ENCODE measurements at regions not wholly inside any gene's neighbourhood (a gene's known extent, or its start where the extent isn't known, plus 50 kb on each side); places are given as distances from the start of the nearest gene placed in this dataset.

DNA sequence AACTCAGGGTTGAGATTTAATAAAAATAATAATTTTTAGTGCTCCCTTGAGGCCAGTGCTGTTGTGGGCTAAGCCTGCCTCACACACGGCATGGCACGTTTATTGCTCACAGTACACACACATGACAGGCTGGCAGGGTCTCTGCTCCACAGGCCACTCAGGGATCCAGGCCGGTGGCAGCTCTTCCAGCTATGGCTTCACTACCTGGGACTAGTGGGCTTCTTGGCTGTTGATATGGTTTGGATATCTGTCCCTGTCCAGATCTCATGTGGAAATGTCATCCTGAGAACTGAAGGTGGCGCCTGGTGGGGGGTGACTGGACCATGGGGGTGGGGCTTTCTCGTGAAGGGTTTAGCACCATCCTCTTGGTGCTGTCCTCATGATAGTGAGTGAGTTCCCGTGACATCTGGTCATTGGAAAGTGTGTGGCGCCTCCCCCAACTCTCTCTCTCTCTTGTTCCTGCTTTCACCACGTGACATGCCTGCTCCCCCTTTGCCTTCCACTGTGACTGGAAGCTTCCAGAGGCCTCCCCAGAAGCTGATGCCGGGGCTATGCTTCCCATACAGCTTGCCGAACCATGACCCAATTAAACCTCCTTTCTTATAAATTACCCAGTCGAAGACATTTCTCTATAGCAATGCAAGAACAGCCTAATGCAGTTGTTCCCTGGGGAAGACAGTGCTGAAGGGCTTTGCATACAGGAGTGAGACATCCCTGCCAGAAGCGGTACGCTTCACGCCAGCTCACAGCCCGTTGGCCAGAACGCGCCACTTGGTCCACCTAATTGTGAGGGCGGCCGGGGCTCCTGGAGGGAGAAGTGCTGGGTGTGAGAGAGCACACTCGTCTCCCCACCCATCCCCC is 226.9 kb upstream of the C1orf174 start:
- no peak overlapping the region for H2BK20ac ChIP-seq (ENCODE audit: low read depth, low read length)
- ChIA-PET POLR2A (ENCODE audit: unreplicated experiment) (no interaction called here), CTCF (no interaction called here)
- H3K9me3 ChIP-seq (ENCODE audit: control insufficient read depth, insufficient read depth, low read length), result peaks cover 58% of the 10 kb centered on the region
- H3K9me1 ChIP-seq (ENCODE audit: insufficient read depth, low read length), result no peaks in the 10 kb centered on the region
- H3K79me1 ChIP-seq (ENCODE audit: low read depth in 1 of 2, low read length in 2 of 2), result no peaks in the 10 kb centered on the region
- WGBS, 2 experiments (ENCODE audit: extremely low coverage in 2 of 2, insufficient read length in 1 of 2), result 43% methylated on average over 2 of the region's 20 CpGs; no CpG with 5 or more reads in 1 of the 2 experiments
- H3K14ac ChIP-seq (replicated peaks; ENCODE audit: low read depth, low read length), result no peak overlapping the region
- H4K91ac ChIP-seq (ENCODE audit: insufficient read depth, low read depth, low read length), result no peak overlapping the region
- H3K36me3 ChIP-seq (ENCODE audit: control insufficient read depth, insufficient read depth, low read length), result no peaks in the 10 kb centered on the region
- H2BK5ac ChIP-seq (ENCODE audit: low read depth, low read length, poor library complexity, severe bottlenecking), result no peak overlapping the region
- H2AK9ac ChIP-seq (replicated peaks; ENCODE audit: low read depth, low read length, poor library complexity), result no peak overlapping the region
- no peak overlapping the region for H3K27ac ChIP-seq (ENCODE audit: insufficient read depth, low read length)
- H4K5ac ChIP-seq (ENCODE audit: low read depth, low read length), result no peak overlapping the region
- dilution Hi-C loops (cut with HindIII; ENCODE audit: low sequenced_read_pairs, unreplicated experiment), result no loop called here
- H3K4me3 ChIP-seq (ENCODE audit: insufficient read depth, low read depth, low read length), result no peak overlapping the region
- H3K4me1 ChIP-seq (ENCODE audit: control insufficient read depth, insufficient read depth, low read length), result no peaks in the 10 kb centered on the region
- H4K8ac ChIP-seq (ENCODE audit: low read depth in 2 of 2, low read length in 2 of 2), result no peak overlapping the region
- no peak overlapping the region for H2BK120ac ChIP-seq (ENCODE audit: low read depth, low read length)
- intact Hi-C loops (cut with micrococcal nuclease), result no loop called here
- H3K56ac ChIP-seq (ENCODE audit: extremely low read depth, insufficient read depth, low read length), result no peak overlapping the region
- no peak for DNase-seq
- no peak overlapping the region for H3K9ac ChIP-seq (ENCODE audit: low read depth, low read length)
- H3K4ac ChIP-seq (ENCODE audit: low read depth, low read length), result no peak overlapping the region
- H4K20me1 ChIP-seq (ENCODE audit: insufficient read depth, low read length), result no peaks in the 10 kb centered on the region
- BruUV-seq (replicated peaks), result no TSS peak
- in situ Hi-C loops (cut with MboI; ENCODE audit: low sequenced_read_pairs), result no loop called here
- H3K18ac ChIP-seq (ENCODE audit: low read depth, low read length), result no peak overlapping the region
- H3K4me2 ChIP-seq (ENCODE audit: low read depth, low read length), result no peak overlapping the region
- no peak overlapping the region for H3K23ac ChIP-seq (ENCODE audit: low read depth, low read length)
- ATAC-seq (ENCODE audit: low read depth), result no peak
- no peak for TF ChIP-seq CEBPB (IDR thresholded peaks at IDR 0.05; ENCODE audit: low read depth, low read length)
- TF ChIP-seq, protein P1, sequence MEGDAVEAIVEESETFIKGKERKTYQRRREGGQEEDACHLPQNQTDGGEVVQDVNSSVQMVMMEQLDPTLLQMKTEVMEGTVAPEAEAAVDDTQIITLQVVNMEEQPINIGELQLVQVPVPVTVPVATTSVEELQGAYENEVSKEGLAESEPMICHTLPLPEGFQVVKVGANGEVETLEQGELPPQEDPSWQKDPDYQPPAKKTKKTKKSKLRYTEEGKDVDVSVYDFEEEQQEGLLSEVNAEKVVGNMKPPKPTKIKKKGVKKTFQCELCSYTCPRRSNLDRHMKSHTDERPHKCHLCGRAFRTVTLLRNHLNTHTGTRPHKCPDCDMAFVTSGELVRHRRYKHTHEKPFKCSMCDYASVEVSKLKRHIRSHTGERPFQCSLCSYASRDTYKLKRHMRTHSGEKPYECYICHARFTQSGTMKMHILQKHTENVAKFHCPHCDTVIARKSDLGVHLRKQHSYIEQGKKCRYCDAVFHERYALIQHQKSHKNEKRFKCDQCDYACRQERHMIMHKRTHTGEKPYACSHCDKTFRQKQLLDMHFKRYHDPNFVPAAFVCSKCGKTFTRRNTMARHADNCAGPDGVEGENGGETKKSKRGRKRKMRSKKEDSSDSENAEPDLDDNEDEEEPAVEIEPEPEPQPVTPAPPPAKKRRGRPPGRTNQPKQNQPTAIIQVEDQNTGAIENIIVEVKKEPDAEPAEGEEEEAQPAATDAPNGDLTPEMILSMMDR (conservative IDR thresholded peaks at IDR 0.05; ENCODE audit: low read depth, low read length), result no peak
- no peak for TF ChIP-seq RFX5 (IDR thresholded peaks at IDR 0.05; ENCODE audit: low read depth, low read length)
- TF ChIP-seq RAD21 (IDR thresholded peaks at IDR 0.05; ENCODE audit: low read length), result no peak
- TF ChIP-seq, protein P2, sequence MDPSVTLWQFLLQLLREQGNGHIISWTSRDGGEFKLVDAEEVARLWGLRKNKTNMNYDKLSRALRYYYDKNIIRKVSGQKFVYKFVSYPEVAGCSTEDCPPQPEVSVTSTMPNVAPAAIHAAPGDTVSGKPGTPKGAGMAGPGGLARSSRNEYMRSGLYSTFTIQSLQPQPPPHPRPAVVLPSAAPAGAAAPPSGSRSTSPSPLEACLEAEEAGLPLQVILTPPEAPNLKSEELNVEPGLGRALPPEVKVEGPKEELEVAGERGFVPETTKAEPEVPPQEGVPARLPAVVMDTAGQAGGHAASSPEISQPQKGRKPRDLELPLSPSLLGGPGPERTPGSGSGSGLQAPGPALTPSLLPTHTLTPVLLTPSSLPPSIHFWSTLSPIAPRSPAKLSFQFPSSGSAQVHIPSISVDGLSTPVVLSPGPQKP (IDR thresholded peaks at IDR 0.05; ENCODE audit: borderline replicate concordance, low read depth, low read length), result no peak
- H2BK15ac ChIP-seq (ENCODE audit: low read depth, low read length), result no peak overlapping the region
- H3K27me3 ChIP-seq (ENCODE audit: control insufficient read depth, insufficient read depth, low read length), result no peaks in the 10 kb centered on the region
- H2AK5ac ChIP-seq (ENCODE audit: low read depth, low read length), result no peak overlapping the region
- H2AFZ ChIP-seq (replicated peaks; ENCODE audit: low read length, poor library complexity), result no peak overlapping the region
